ENCODE measurements at regions not wholly inside any gene's neighbourhood (a gene's known extent, or its start where the extent isn't known, plus 50 kb on each side); places are given as distances from the start of the nearest gene placed in this dataset.

- no peak overlapping the region for H3K4me3 ChIP-seq (ENCODE audit: low read depth, low read length)
- TF ChIP-seq CTCF (IDR thresholded peaks at IDR 0.05; ENCODE audit: low read depth, low read length, missing control alignments) = no peak
- in situ Hi-C loops (cut with HindIII; ENCODE audit: low sequenced_read_pairs) = no loop called here
- DNase-seq (ENCODE audit: low read depth) = no peak
These were observed 1992.1 kb upstream of the IGFBP7 start for GRCh38 chr4:59102311-59102710.

- no peak for DNase-seq (ENCODE audit: low read depth)
- TF ChIP-seq CTCF (IDR thresholded peaks at IDR 0.05; ENCODE audit: low read depth, low read length, missing control alignments) = no peak
- H3K4me3 ChIP-seq (ENCODE audit: low read depth, low read length) = no peak overlapping the region
- in situ Hi-C loops (cut with HindIII; ENCODE audit: low sequenced_read_pairs) = no loop called here
These were observed 2010.2 kb upstream of the IGFBP7 start for GRCh38 chr4:59120287-59120814.

- DNase-seq (ENCODE audit: low read depth) = no peak
- no peak overlapping the region for H3K4me3 ChIP-seq (ENCODE audit: low read depth, low read length)
- no peak for TF ChIP-seq CTCF (IDR thresholded peaks at IDR 0.05; ENCODE audit: low read depth, low read length, missing control alignments)
- in situ Hi-C loops (cut with HindIII; ENCODE audit: low sequenced_read_pairs) = no loop called here
These were observed 2012.4 kb upstream of the IGFBP7 start for GRCh38 chr4:59122626-59123025.

GRCh38 chr4:59126159-59126558, 2016.0 kb upstream of the IGFBP7 start:
- in situ Hi-C loops (cut with HindIII; ENCODE audit: low sequenced_read_pairs) = no loop called here
- H3K4me3 ChIP-seq (ENCODE audit: low read depth, low read length) = no peak overlapping the region
- no peak for TF ChIP-seq CTCF (IDR thresholded peaks at IDR 0.05; ENCODE audit: low read depth, low read length, missing control alignments)
- DNase-seq (ENCODE audit: low read depth) = no peak

GRCh38 chr4:59127006-59127405, 2016.8 kb upstream of the IGFBP7 start:
- no peak for DNase-seq (ENCODE audit: low read depth)
- H3K4me3 ChIP-seq (ENCODE audit: low read depth, low read length) = no peak overlapping the region
- in situ Hi-C loops (cut with HindIII; ENCODE audit: low sequenced_read_pairs) = no loop called here
- no peak for TF ChIP-seq CTCF (IDR thresholded peaks at IDR 0.05; ENCODE audit: low read depth, low read length, missing control alignments)

- in situ Hi-C loops (cut with HindIII; ENCODE audit: low sequenced_read_pairs) = no loop called here
- no peak for TF ChIP-seq CTCF (IDR thresholded peaks at IDR 0.05; ENCODE audit: low read depth, low read length, missing control alignments)
- no peak overlapping the region for H3K4me3 ChIP-seq (ENCODE audit: low read depth, low read length)
- DNase-seq (ENCODE audit: low read depth) = no peak
These were observed 2017.6 kb upstream of the IGFBP7 start for GRCh38 chr4:59127743-59128142.

Measured in astrocyte of the cerebellum (primary cell).